K562 (cell line): ENCODE measurements at regions not wholly inside any gene's neighbourhood (a gene's known extent, or its start where the extent isn't known, plus 50 kb on each side); places are given as distances from the start of the nearest gene placed in this dataset.

ENCODE experiments used
- ATAC-seq: fragments of 200-7000 bp; cut with Tn5 transposase; 3 replicates; pipeline ENCODE4 v1.9.1; 2020; ENCODE audit warnings: moderate library complexity
- BruUV-seq: library from RNA; stranded (reverse); fragments of 400-500 nt; replicated peaks from 2 replicates; lab custom pipeline; 2021; lab: Mats Ljungman, UMichigan
- CTCF ChIA-PET: fragments of 300-600 bp; formaldehyde crosslinking; extraction: SDS; loops from one replicate; lab custom pipeline; 2021; ENCODE audit warnings: low intra/inter-chr PET ratio; lab: Yijun Ruan, JAX
- POLR2A ChIA-PET: fragments of 300-600, 350-650 bp; sonication (Branson Sonifier 250); formaldehyde crosslinking; extraction: SDS; loops from one replicate; lab custom pipeline; 2021; ENCODE audit warnings: antibody characterized with exemption, inconsistent platforms; lab: Yijun Ruan, JAX
- DNase-seq, 4 experiments: peaks; one replicate each; pipeline versions ENCODE4 v3.0.0 to v3.0.0-alpha.2; 2011 to 2018; ENCODE audit warnings: low spot score in 3 of 4, mixed read lengths in 3 of 4; ENCODE audit errors: extremely low read depth in 1 of 4
- FAIRE-seq: peaks from 2 replicates; lab custom pipeline; 2011; peaks lifted over from hg19 to GRCh38; lab: Jason Lieb, UNC
- H2AFZ ChIP-seq: 2 replicates; pipeline ENCODE4 v1.6.0; 2011; ENCODE audit warnings: low read depth, low read length, control low read depth, inconsistent platforms
- H3K27ac ChIP-seq: fragments of 200-600 bp; 3 replicates; pipeline ENCODE4 v1.8.0; 2011; ENCODE audit warnings: low read depth, mild to moderate bottlenecking, control low read depth, inconsistent platforms, low read length, moderate library complexity, mixed read lengths; ENCODE audit errors: extremely low read depth
- H3K27me3 ChIP-seq, 2 experiments: fragments of 300-600 bp in 1 of 2; 2 replicates in 1 of 2; 3 replicates in 1 of 2; pipeline versions ENCODE4 v1.6.0 to v1.8.0; 2011; ENCODE audit warnings: inconsistent platforms in 2 of 2, low read length in 2 of 2, mild to moderate bottlenecking in 1 of 2, mixed read lengths in 1 of 2, moderate library complexity in 1 of 2; ENCODE audit not compliant: control insufficient read depth in 2 of 2, insufficient read depth in 2 of 2
- H3K36me3 ChIP-seq: fragments of 300-600 bp; 3 replicates; pipeline ENCODE4 v1.8.0; 2011; ENCODE audit warnings: mild to moderate bottlenecking, low read length, inconsistent platforms; ENCODE audit not compliant: control insufficient read depth, insufficient read depth
- H3K4me1 ChIP-seq, 2 experiments: fragments of 200-600 bp in 1 of 2; replicated peaks in 1 of 2; 2 replicates in 1 of 2; 3 replicates in 1 of 2; pipeline versions ENCODE4 v1.5.1 to v1.8.0; 2011; ENCODE audit warnings: inconsistent platforms in 2 of 2, low read length in 2 of 2, mild to moderate bottlenecking in 1 of 2, mixed read lengths in 1 of 2, moderate library complexity in 1 of 2; ENCODE audit not compliant: control insufficient read depth in 2 of 2, insufficient read depth in 2 of 2
- H3K4me2 ChIP-seq: 2 replicates; pipeline ENCODE4 v1.6.1; 2011; ENCODE audit warnings: low read length, control low read depth, inconsistent platforms, mixed read lengths; ENCODE audit not compliant: insufficient read depth
- H3K4me3 ChIP-seq: fragments of 200-600 bp; sonication (generic), shearing (Covaris generic); 2 replicates; pipeline ENCODE4 v1.5.1; 2016; ENCODE audit warnings: control low read depth, inconsistent platforms
- H3K79me2 ChIP-seq: fragments of 200-600 bp; 3 replicates; pipeline ENCODE4 v1.8.0; 2011; ENCODE audit warnings: low read length, inconsistent platforms; ENCODE audit not compliant: control insufficient read depth, insufficient read depth
- H3K9ac ChIP-seq, 2 experiments: 2 replicates each; pipeline versions ENCODE4 v1.6.0 to v1.6.1; 2011; ENCODE audit warnings: low read depth in 2 of 2, low read length in 2 of 2, control low read depth in 1 of 2, inconsistent platforms in 1 of 2, mild to moderate bottlenecking in 1 of 2, mixed read lengths in 1 of 2; ENCODE audit not compliant: insufficient read depth in 1 of 2
- H3K9me1 ChIP-seq: one replicate; pipeline ENCODE4 v1.6.0; 2011; ENCODE audit warnings: inconsistent platforms, mild to moderate bottlenecking, low read length, moderate library complexity; ENCODE audit not compliant: control insufficient read depth, insufficient read depth
- H3K9me3 ChIP-seq: replicated peaks from 2 replicates; pipeline ENCODE4 v1.5.1; 2011; ENCODE audit warnings: low read depth, low read length, inconsistent platforms; ENCODE audit not compliant: control insufficient read depth, insufficient read depth
- H4K20me1 ChIP-seq: replicated peaks from 2 replicates; pipeline ENCODE4 v1.6.1; 2011; ENCODE audit warnings: low read length, inconsistent platforms, mixed read lengths; ENCODE audit not compliant: control insufficient read depth, insufficient read depth
- CBFB ChIP-seq: sonication (generic); formaldehyde crosslinking; IDR thresholded peaks from 2 replicates; pipeline ENCODE4 v1.4.0; 2020; ENCODE audit warnings: mild to moderate bottlenecking, missing genetic modification reagents
- CBX8 ChIP-seq: fragments of 200-600 bp; sonication (generic); IDR thresholded peaks from 2 replicates; pipeline ENCODE4 v1.6.1; 2012; ENCODE audit warnings: borderline replicate concordance, mixed run types, low read depth, mild to moderate bottlenecking, moderate library complexity, mixed read lengths, low read length, control low read depth, inconsistent platforms; ENCODE audit not compliant: poor library complexity, severe bottlenecking; ENCODE audit errors: extremely low read depth
- E2F1 ChIP-seq: sonication (generic); formaldehyde crosslinking; IDR thresholded peaks from 2 replicates; pipeline ENCODE4 v1.8.1; 2023; ENCODE audit warnings: mild to moderate bottlenecking, missing genetic modification reagents, moderate library complexity
- KDM4B ChIP-seq, 2 experiments: fragments of 450-650 bp in 1 of 2; sonication (generic) in 1 of 2; IDR thresholded peaks; 2 replicates each; pipeline ENCODE4 v1.6.1; 2016 to 2017; ENCODE audit warnings: borderline replicate concordance in 2 of 2, antibody characterized with exemption in 1 of 2, low read depth in 1 of 2, mild to moderate bottlenecking in 1 of 2
- MCM2 ChIP-seq: fragments of 450-650 bp; IDR thresholded peaks from 2 replicates; pipeline ENCODE4 v1.6.1; 2017; ENCODE audit warnings: low read depth, mild to moderate bottlenecking
- MYNN ChIP-seq, 2 experiments: sonication (generic); formaldehyde crosslinking in 1 of 2; IDR thresholded peaks; 2 replicates each; pipeline versions ENCODE4 v1.5.0 to v1.6.1; 2016 to 2020; ENCODE audit warnings: antibody characterized with exemption in 1 of 2, missing genetic modification reagents in 1 of 2
- PHF21A ChIP-seq: fragments of 450-650 bp; IDR thresholded peaks from 2 replicates; pipeline ENCODE4 v1.6.1; 2017; ENCODE audit warnings: low read depth, borderline replicate concordance
- POLR3G ChIP-seq: IDR thresholded peaks from 2 replicates; pipeline ENCODE4 v1.6.1; 2011; ENCODE audit not compliant: insufficient read length, insufficient replicate concordance; ENCODE audit errors: extremely low read depth
- POU5F1 ChIP-seq: fragments of 150-350 bp; IDR thresholded peaks from 2 replicates; pipeline ENCODE4 v1.6.1; 2014; ENCODE audit warnings: borderline replicate concordance, low read length, low read depth, mild to moderate bottlenecking; ENCODE audit not compliant: partially characterized antibody
- PURB ChIP-seq: sonication (generic); formaldehyde crosslinking; IDR thresholded peaks from 2 replicates; pipeline ENCODE4 v1.9.0; 2021; ENCODE audit warnings: low read depth, mild to moderate bottlenecking, missing genetic modification reagents
- SMARCC2 ChIP-seq: fragments of 450-650 bp; IDR thresholded peaks from 2 replicates; pipeline ENCODE4 v1.6.1; 2017; ENCODE audit warnings: antibody characterized with exemption, moderate library complexity, mild to moderate bottlenecking, low read depth
- SMC3 ChIP-seq: conservative IDR thresholded peaks from 2 replicates; pipeline ENCODE4 v1.6.1; 2011; ENCODE audit warnings: low read depth, low read length, improper control_type of control experiment; ENCODE audit not compliant: insufficient read depth
- USF2 ChIP-seq: sonication (generic); formaldehyde crosslinking; IDR thresholded peaks from 2 replicates; pipeline ENCODE4 v1.5.0; 2020; ENCODE audit warnings: missing genetic modification reagents
- XRCC3 ChIP-seq: fragments of 450-650 bp; IDR thresholded peaks from 2 replicates; pipeline ENCODE4 v1.6.1; 2017; ENCODE audit warnings: mild to moderate bottlenecking, moderate library complexity
- ZNF12 ChIP-seq: sonication (generic); formaldehyde crosslinking; IDR thresholded peaks from 2 replicates; pipeline ENCODE4 v1.4.0; 2020; ENCODE audit warnings: mild to moderate bottlenecking, missing genetic modification reagents
- ZNF217 ChIP-seq: sonication (generic); formaldehyde crosslinking; IDR thresholded peaks from 2 replicates; pipeline ENCODE4 v1.8.0; 2022; ENCODE audit warnings: mild to moderate bottlenecking, missing genetic modification reagents
- ZNF274 ChIP-seq: IDR thresholded peaks from 2 replicates; pipeline ENCODE4 v1.6.1; 2011; ENCODE audit warnings: low read depth, mild to moderate bottlenecking, low read length, moderate library complexity, borderline replicate concordance
- ZNF644 ChIP-seq: fragments of 200-800 bp; sonication (Bioruptor generic); IDR thresholded peaks from 2 replicates; pipeline ENCODE4 v1.6.1; 2016; ENCODE audit warnings: low read depth, missing genetic modification characterization, missing compliant biosample characterization
- WGBS: fragments of 100-300 bp; shearing (Covaris generic); methylation state at CpG from one replicate; pipeline ENCODE4 v1.1.6; 2016; ENCODE audit warnings: low coverage, mixed read lengths; ENCODE audit not compliant: insufficient coverage; ENCODE audit errors: missing lambda C conversion rate; 5-methylcytosine and 5-hydroxymethylcytosine counted together
- in situ Hi-C: fragments of 300-500 bp; cut with MboI; formaldehyde crosslinking; loops from 4 replicates; pipeline ENCODE4 v1.15.0; 2018; ENCODE audit warnings: inconsistent platforms, mixed read lengths
- intact Hi-C: fragments of 100-400 bp; cut with micrococcal nuclease; formaldehyde crosslinking; loops from 2 replicates; pipeline ENCODE4 v1.14.2; 2022
- TF ChIP-seq, protein P1 (sequence below): fragments of 450-650 bp; formaldehyde crosslinking; IDR thresholded peaks from 2 replicates; pipeline ENCODE4 v1.4.0; 2020; ENCODE audit warnings: mild to moderate bottlenecking
- TF ChIP-seq, protein P2 (sequence below): sonication (generic); formaldehyde crosslinking; IDR thresholded peaks from 2 replicates; pipeline ENCODE4 v1.8.0; 2022; ENCODE audit warnings: missing genetic modification reagents, mild to moderate bottlenecking, borderline replicate concordance

DNA sequence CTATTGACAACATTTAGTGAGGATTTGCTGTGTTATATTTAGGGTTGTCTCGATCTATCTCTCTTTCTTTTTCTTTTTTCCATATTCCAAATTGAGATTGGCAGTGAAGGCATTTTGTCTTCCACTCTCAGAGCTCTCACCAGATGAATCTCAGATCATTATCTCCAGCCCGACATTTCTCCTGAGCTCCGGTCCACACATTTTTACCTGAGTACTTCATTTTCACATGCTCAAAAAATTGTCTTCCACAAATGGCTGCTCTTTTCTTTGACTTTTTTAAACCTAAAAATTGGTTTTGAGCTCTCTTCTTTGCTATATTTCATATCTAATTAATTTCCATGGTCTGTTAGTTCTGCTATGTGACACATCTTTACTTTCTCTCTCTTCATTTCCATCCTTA lies 56.9 kb upstream of the ASB17 start:
- Histone ChIP-seq H3K79me2 (no peaks in the 10 kb centered on the region), H3K9me1 (no peaks in the 10 kb centered on the region), H2AFZ (no peak overlapping the region), H3K9me3 (no peaks in the 10 kb centered on the region), H3K27ac (no peak overlapping the region), H3K27me3 (no peaks in the 10 kb centered on the region), H3K36me3 (no peaks in the 10 kb centered on the region), H3K4me1 (no peaks in the 10 kb centered on the region), H3K4me3 (no peak overlapping the region), H4K20me1 (no peaks in the 10 kb centered on the region), H3K4me2 (no peak overlapping the region), H3K9ac (no peak overlapping the region)
- intact Hi-C loops (no loop called here), in situ Hi-C loops (no loop called here)
- 0% methylated on average over 3 of the region's 3 CpGs for WGBS
- BruUV-seq: no TSS peak
- POLR2A ChIA-PET: no interaction called here
- DNase-seq (no peak), ATAC-seq (no peak), FAIRE-seq (no peak)
- CTCF ChIA-PET: no interaction called here
- no peak for TF ChIP-seq ZNF274
- no peak for TF ChIP-seq MYNN (IDR thresholded peaks at IDR 0.05)
- no peak for TF ChIP-seq MYNN (CRISPR knock-in tag; IDR thresholded peaks at IDR 0.05)
- no peak for TF ChIP-seq POU5F1
- no peak for TF ChIP-seq ZNF217 (CRISPR knock-in tag)
- TF ChIP-seq ZNF644 (tag): no peak
- TF ChIP-seq POLR3G: no peak
- TF ChIP-seq, protein P1, sequence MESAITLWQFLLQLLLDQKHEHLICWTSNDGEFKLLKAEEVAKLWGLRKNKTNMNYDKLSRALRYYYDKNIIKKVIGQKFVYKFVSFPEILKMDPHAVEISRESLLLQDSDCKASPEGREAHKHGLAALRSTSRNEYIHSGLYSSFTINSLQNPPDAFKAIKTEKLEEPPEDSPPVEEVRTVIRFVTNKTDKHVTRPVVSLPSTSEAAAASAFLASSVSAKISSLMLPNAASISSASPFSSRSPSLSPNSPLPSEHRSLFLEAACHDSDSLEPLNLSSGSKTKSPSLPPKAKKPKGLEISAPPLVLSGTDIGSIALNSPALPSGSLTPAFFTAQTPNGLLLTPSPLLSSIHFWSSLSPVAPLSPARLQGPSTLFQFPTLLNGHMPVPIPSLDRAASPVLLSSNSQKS (CRISPR knock-in tag): no peak
- no peak for TF ChIP-seq MCM2
- TF ChIP-seq E2F1: no peak
- no peak for TF ChIP-seq ZNF12 (CRISPR knock-in tag)
- no peak for TF ChIP-seq CBFB (CRISPR knock-in tag)
- TF ChIP-seq, protein P2, sequence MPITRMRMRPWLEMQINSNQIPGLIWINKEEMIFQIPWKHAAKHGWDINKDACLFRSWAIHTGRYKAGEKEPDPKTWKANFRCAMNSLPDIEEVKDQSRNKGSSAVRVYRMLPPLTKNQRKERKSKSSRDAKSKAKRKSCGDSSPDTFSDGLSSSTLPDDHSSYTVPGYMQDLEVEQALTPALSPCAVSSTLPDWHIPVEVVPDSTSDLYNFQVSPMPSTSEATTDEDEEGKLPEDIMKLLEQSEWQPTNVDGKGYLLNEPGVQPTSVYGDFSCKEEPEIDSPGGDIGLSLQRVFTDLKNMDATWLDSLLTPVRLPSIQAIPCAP: no peak
- TF ChIP-seq PHF21A: no peak
- TF ChIP-seq KDM4B (IDR thresholded peaks at IDR 0.05; ENCODE audit: borderline replicate concordance in 2 of 2, low read depth in 1 of 2): no peak
- TF ChIP-seq SMARCC2: no peak
- no peak for TF ChIP-seq CBX8
- TF ChIP-seq SMC3: no peak
- no peak for TF ChIP-seq XRCC3
- TF ChIP-seq PURB (CRISPR knock-in tag): no peak
- TF ChIP-seq USF2 (CRISPR knock-in tag): no peak
